GM12878 (cell line): ENCODE measurements at regions not wholly inside any gene's neighbourhood (a gene's known extent, or its start where the extent isn't known, plus 50 kb on each side); places are given as distances from the start of the nearest gene placed in this dataset.

Experiments used
- ATF7 ChIP-seq: fragments of 450-650 bp; IDR thresholded peaks from 2 replicates; pipeline ENCODE4 v1.6.1; 2016; ENCODE audit warnings: low read depth, mild to moderate bottlenecking
- NFXL1 ChIP-seq: fragments of 450-650 bp; IDR thresholded peaks from 2 replicates; pipeline ENCODE4 v1.6.1; 2017; ENCODE audit warnings: antibody characterized with exemption, mild to moderate bottlenecking, borderline replicate concordance
- PRDM15 ChIP-seq: fragments of 450-650 bp; formaldehyde crosslinking; IDR thresholded peaks from 2 replicates; pipeline ENCODE4 v1.4.0; 2020; ENCODE audit warnings: mild to moderate bottlenecking, moderate library complexity
- SMC3 ChIP-seq: IDR thresholded peaks from 2 replicates; pipeline ENCODE4 v1.6.1; 2011; ENCODE audit warnings: low read length, improper control_type of control experiment, borderline replicate concordance
- SREBF2 ChIP-seq: IDR thresholded peaks from 2 replicates; pipeline ENCODE4 v1.6.1; 2012; ENCODE audit warnings: mild to moderate bottlenecking, low read length
- STAT3 ChIP-seq: IDR thresholded peaks from 2 replicates; pipeline ENCODE4 v1.6.1; 2011; ENCODE audit warnings: low read depth, low read length, improper control_type of control experiment

- TF ChIP-seq ATF7 (no peak), STAT3 (no peak), SMC3 (no peak), SREBF2 (no peak), NFXL1 (no peak), PRDM15 (CRISPR knock-in tag) (no peak)
These were observed 549.2 kb upstream of the NOX3 start for GRCh38 chr6:156004796-156005195.
